ENCODE measurements at regions not wholly inside any gene's neighbourhood (a gene's known extent, or its start where the extent isn't known, plus 50 kb on each side); places are given as distances from the start of the nearest gene placed in this dataset.

DNA sequence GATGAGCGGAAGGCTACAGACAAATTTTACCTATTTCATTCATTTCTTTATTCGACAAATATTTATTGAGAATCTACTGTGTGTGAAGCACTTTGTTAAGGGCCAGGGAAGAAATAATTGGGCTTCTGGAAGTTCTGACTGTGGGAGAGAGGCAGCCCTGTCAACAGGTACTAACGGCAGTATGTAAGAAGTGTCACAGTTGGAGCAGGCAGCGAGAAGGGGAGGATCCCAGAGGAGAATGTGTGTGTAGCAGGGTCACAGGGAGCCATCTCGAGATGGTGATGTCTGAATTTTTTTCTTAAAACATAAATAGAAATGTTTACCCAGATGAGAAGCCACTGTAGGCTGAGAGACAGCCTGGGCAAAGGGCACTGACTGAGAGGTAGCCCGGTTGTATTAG is 163.3 kb upstream of the SLC38A2 start:
- no peak for TF ChIP-seq CTCF (IDR thresholded peaks at IDR 0.05 in 4 of 5, conservative IDR thresholded peaks at IDR 0.05 in 1 of 5)
- TF ChIP-seq POLR2A (IDR thresholded peaks at IDR 0.05): no peak
